ENCODE measurements at regions not wholly inside any gene's neighbourhood (a gene's known extent, or its start where the extent isn't known, plus 50 kb on each side); places are given as distances from the start of the nearest gene placed in this dataset.

- no peak for DNase-seq
Measured at GRCh38 chr3:27865731-27866130, 143.6 kb upstream of the EOMES start.

- DNase-seq = no peak
Measured at GRCh38 chr3:27869152-27869551, 147.0 kb upstream of the EOMES start.

- no peak for DNase-seq
Measured at GRCh38 chr3:27877061-27878013, 155.2 kb upstream of the EOMES start.

- DNase-seq = no peak
Measured at GRCh38 chr3:27878014-27878383, 155.9 kb upstream of the EOMES start.

GRCh38 chr3:27880969-27881892, 159.1 kb upstream of the EOMES start:
- DNase-seq = peak; percentile 26

DNA sequence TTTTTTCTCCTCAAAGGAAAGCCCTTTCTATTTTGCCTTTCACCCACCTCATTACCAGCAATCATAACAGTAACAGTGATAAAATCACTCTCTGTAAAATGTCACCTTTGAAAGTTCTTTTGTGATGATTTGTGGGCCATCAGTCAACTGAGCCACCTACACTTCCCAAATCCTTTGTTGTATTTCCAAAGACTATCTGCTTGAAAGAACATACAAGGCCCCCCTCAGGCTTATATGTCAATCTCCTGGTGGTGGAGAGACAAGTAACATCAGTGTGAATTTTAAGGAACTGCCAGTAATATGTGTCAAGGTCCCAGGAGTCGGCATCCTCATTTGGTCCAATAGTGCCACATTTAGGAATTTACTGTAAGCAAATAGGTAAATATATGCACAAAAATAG, 161.1 kb upstream of the EOMES start:
- no peak for DNase-seq

DNA sequence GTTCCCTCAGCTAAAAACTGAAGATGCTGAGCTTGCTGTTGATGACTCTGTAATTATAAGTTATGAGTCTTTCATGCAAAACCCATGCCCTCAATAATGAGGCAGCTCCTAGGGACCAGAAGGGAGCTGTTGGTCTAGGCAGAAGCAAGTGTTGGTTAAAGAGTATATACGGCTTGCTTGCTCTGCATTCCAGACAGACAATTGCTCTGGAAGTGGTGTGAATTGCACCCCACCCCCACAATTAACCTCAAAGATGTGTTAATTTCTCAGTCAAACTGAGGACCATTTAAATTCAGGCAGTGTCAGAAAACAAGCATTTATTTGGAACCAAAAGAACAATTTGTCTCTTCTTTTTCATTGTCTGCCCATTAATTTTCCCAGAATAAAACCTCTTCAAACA, 163.5 kb upstream of the EOMES start:
- DNase-seq = no peak

DNA sequence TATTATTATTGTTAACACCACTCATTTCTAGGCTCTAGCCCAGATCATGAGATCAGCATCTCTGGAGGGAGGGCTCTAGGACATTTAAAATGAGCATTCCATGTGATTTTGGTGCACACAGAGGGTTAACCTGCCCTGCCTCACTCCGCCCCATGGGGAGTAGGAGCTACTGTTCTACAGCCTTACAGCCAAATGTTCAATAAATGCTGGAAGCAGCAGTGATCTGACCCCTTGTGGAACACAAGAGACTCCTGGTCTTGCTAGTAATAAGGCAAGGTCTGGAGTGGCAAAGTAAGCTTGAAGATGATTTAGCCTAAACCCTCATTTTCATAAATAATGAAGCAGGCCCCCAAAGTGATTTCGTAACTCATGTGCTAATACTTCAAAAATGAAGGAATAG, 166.4 kb upstream of the EOMES start:
- no peak for DNase-seq

- no peak for DNase-seq
Measured at GRCh38 chr3:27889745-27890144, 167.6 kb upstream of the EOMES start.

GRCh38 chr3:27900316-27900715, 178.2 kb upstream of the EOMES start:
- peak; percentile 10 for DNase-seq

GRCh38 chr3:27903446-27903845, 181.3 kb upstream of the EOMES start:
- no peak for DNase-seq

DNA sequence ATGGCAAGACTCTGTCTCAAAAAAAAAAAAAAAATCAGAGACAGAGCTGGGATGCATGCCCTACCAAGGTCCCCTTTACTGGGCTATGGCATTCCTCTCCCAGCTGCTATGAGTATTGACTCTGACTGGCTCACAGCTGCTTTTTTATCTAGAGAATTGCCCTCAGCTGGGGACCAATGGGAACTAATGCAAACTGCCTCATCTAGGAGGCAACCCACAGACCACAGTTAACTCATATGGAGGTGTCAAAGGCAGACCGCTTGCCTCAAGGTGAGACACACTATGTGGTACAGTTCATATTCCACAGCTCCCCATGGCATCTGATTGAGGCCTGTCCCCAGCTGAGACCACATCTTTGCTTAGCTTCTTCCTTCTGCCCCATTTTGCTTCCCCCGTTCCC, 183.5 kb upstream of the EOMES start:
- peak; percentile 9 for DNase-seq

DNA sequence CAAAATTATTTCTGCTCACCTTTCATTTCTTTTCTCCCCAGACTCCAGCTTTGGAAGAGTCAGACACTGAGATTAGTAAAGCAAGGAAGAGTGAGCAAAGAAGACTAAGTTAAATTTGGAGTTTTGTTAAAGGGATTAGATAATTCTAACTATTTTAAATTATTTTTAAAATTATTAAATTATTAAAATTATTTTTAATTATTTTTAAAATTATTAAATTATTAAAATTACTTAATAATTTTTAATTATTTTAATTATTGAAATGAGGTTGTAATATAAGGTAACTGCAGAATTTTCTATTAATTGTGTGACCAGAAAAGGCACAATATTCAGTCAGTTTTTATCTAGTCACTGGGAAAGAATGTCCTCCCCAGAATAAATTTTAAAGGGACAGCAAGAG, 185.0 kb upstream of the EOMES start:
- no peak for DNase-seq

- DNase-seq = no peak
Measured at GRCh38 chr3:27907929-27908328, 185.8 kb upstream of the EOMES start.

DNA sequence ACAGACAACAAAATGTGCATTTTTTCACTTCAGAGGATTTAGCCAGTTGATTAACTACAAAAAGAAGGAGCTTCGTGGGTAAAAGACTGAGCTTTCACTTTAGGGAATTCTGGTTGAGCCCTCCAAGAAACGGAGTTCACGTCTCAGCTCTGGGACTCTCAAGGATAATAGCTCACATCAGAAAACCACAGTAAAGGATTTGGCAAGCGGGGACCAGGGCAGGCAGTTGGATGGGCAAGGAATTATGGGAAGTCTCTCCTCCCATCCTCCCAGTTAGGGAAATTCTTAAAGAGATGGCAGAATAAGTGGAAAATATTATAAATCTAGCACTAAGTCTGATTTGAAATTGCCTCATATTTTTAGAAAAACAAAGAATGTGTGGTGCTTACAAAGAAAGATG, 188.3 kb upstream of the EOMES start:
- DNase-seq = no peak

DNA sequence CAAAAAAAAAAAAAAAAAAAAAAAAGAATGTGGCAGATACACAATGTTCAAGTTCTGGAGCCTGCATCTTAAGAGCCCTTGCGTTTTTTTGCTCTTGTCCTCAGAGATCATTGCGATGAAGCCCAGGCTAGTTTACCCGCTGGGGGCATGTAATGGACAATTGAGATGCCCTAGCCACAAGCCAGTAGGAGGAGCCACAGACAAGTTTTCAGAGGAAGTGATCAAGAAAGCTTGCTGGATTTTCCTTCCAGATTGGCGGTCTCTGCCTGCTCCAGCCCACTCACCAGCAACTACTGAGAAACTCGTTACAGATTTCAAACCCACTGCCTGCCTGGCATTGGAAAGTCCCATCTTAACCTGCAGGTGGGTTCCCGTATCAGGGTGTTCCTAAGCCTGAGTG, 192.1 kb upstream of the EOMES start:
- no peak for DNase-seq

- no peak for DNase-seq
Measured at GRCh38 chr3:27923349-27924068, 201.4 kb upstream of the EOMES start.

- DNase-seq = peak; percentile 9
Measured at GRCh38 chr3:27927882-27928281, 205.8 kb upstream of the EOMES start.

- no peak for DNase-seq
Measured at GRCh38 chr3:27930052-27930602, 208.0 kb upstream of the EOMES start.

GRCh38 chr3:27935492-27935891, 213.4 kb upstream of the EOMES start:
- no peak for DNase-seq

DNA sequence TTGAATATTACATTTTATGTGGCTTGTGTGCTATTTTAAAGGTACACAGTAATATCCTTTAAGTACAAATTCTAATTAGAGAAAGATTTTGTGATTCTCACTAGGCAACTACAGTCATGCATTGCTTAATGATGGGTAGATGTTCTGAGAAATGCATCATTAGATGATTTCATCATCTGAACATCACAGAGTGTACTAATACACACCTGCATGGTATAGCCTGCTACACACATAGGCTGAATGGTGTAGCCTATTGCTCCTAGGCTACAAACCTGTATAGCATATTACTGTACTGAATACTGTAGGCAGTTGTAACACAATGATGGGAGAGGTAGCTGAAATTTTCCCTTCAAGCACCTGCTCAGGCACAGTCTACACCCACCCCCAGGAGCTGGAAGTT, 217.4 kb upstream of the EOMES start:
- DNase-seq = no peak

DNA sequence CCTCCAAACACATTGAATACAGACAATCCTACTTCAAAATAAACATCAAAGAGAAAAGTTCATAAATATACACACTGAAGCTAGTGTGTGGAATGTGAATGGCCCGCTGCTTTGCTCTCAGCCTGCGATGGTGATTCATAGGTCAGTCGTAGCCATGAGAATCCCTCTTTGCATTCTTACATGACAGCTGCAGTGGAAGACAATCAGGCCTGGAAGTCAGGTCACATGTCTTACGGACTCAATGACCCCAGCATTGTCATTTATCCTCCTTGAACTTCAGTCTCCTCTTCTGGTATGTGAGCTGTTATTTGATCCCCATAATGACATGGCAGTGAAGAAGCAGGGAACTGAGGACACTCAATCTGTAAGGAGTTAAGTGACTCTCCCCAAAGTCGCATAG, 217.8 kb upstream of the EOMES start:
- DNase-seq = no peak

GRCh38 chr3:27943106-27943505, 221.0 kb upstream of the EOMES start:
- peak; percentile 13 for DNase-seq
